Thyroid gland (tissue), 4 donors: ENCODE measurements at regions not wholly inside any gene's neighbourhood (a gene's known extent, or its start where the extent isn't known, plus 50 kb on each side); places are given as distances from the start of the nearest gene placed in this dataset.

Experiments used
- CTCF ChIP-seq, 6 experiments: fragments of 200-600 bp in 3 of 6; fragments of 450-650 bp in 3 of 6; sonication (generic) in 3 of 6; IDR thresholded peaks; one replicate each; pipeline ENCODE4 v1.5.1; 2016 to 2019; ENCODE audit warnings: antibody characterized with exemption in 6 of 6, mild to moderate bottlenecking in 2 of 6, inconsistent platforms in 1 of 6, moderate library complexity in 1 of 6
- POLR2A ChIP-seq, 2 donors: fragments of 450-650 bp; IDR thresholded peaks; one replicate each; pipeline ENCODE4 v1.6.1; 2017; ENCODE audit warnings: antibody characterized with exemption in 2 of 2, mild to moderate bottlenecking in 2 of 2, moderate library complexity in 1 of 2

GRCh38 chr3:73295876-73296635, 234.6 kb downstream of the EBLN2 start:
- TF ChIP-seq CTCF (IDR thresholded peaks at IDR 0.05) (no peak), POLR2A (IDR thresholded peaks at IDR 0.05) (no peak)
